Skeletal muscle tissue (tissue), 3 donors: ENCODE measurements at regions not wholly inside any gene's neighbourhood (a gene's known extent, or its start where the extent isn't known, plus 50 kb on each side); places are given as distances from the start of the nearest gene placed in this dataset.
"Not testable (repeated sequence)": the region's sequence is repeated elsewhere in the genome, so short reads cannot be mapped to it uniquely, and the experiment has no call there.

Experiments used
- H3K27ac ChIP-seq: one replicate; pipeline ENCODE4 v1.7.0; 2013; ENCODE audit warnings: mild to moderate bottlenecking, low read depth, low read length, inconsistent platforms
- H3K27me3 ChIP-seq, 3 donors: one replicate each; pipeline ENCODE4 v1.7.0; 2013; ENCODE audit warnings: low read length in 3 of 3; ENCODE audit not compliant: control insufficient read depth in 3 of 3, insufficient read depth in 3 of 3
- H3K36me3 ChIP-seq, 3 donors: one replicate each; pipeline ENCODE4 v1.7.0; 2013; ENCODE audit warnings: low read length in 3 of 3; ENCODE audit not compliant: control insufficient read depth in 3 of 3, insufficient read depth in 3 of 3
- H3K4me1 ChIP-seq, 3 donors: one replicate each; pipeline ENCODE4 v1.7.0; 2013; ENCODE audit warnings: low read length in 3 of 3, mild to moderate bottlenecking in 3 of 3; ENCODE audit not compliant: control insufficient read depth in 3 of 3, insufficient read depth in 3 of 3
- H3K4me3 ChIP-seq, 3 donors: one replicate each; pipeline ENCODE4 v1.7.0; 2013; ENCODE audit warnings: low read length in 3 of 3
- H3K9ac ChIP-seq, 3 donors: one replicate each; pipeline ENCODE4 v1.7.0; 2013; ENCODE audit warnings: low read length in 3 of 3, mild to moderate bottlenecking in 3 of 3, moderate library complexity in 2 of 3, low read depth in 1 of 3
- H3K9me3 ChIP-seq, 3 donors: one replicate each; pipeline ENCODE4 v1.7.0; 2013; ENCODE audit warnings: low read length in 3 of 3; ENCODE audit not compliant: control insufficient read depth in 3 of 3
- donor health status: Osteomylitis.

DNA sequence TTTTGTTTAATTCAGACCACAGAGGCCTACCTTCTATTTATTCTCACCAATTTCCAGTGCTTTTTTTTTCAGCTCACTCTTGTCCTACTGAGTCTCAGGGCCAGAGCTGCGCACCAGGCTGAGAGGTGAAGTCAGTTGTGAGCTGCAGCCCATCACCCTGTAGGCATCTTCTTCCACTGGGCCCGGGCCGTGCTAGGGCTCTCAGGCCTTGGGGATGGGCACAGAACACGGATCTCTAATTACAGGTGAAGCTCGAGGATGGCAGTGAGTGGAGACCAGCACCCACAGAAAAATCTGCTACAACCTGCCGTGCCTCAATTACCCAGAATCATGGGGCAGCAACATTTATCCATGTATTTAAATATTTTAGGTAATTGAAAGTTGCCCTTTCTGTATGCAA is 82.1 kb downstream of the IRX5 start:
- Histone ChIP-seq H3K9me3 (no peaks in the 10 kb centered on the region), H3K27ac (no peak overlapping the region), H3K4me1 (no peaks in the 10 kb centered on the region), H3K36me3 (no peaks in the 10 kb centered on the region), H3K9ac (no peak overlapping the region), H3K27me3 (peaks cover 0 to 6% (median 0%) of the 10 kb centered on the region in 3 donors), H3K4me3 (no peak overlapping the region)

GRCh38 chr16:55014022-55014421 is 83.4 kb downstream of the IRX5 start:
- H3K9me3 ChIP-seq, result no peaks in the 10 kb centered on the region
- no peak overlapping the region for H3K4me3 ChIP-seq
- H3K27ac ChIP-seq, result no peak overlapping the region
- no peak overlapping the region for H3K9ac ChIP-seq
- H3K27me3 ChIP-seq, result peaks cover 0 to 6% (median 0%) of the 10 kb centered on the region in 3 donors
- H3K36me3 ChIP-seq, result no peaks in the 10 kb centered on the region
- no peaks in the 10 kb centered on the region for H3K4me1 ChIP-seq

DNA sequence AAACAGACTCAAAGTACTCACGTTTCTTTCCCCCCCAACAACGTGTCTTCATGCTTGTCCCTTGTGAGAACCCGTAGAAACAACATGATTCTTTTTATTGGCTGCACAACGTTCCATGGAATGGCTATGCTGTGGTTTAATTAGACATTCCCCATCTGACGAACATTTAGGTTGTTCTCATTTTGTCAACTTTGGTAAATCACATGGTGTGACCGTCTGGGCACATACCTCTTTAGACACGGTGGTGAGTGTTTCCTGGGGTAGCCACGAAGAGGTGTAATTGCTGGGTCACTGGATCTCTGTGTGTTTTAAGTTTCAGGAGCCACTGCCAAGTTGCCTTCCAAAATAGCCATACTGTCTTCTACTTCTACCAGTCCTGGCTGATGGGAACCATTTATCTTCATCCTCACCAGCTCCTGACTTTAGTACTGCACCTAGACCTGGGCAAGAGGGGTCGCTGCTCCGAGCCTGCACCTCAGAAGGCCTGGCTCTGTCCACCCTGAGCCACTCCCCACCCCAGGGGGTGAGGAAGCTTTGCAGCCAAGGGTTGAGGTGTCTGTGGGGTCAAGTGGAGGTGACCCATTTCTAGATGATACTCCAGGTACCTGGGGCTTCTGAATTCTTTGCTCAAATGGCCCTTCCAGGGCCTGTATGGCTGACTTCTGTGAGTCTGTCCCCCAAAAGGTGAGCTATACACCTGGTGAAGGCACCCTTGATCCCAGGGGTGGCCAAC is 84.7 kb downstream of the IRX5 start:
- no peak overlapping the region for H3K4me3 ChIP-seq
- H3K27ac ChIP-seq, result no peak overlapping the region
- no peaks in the 10 kb centered on the region for H3K4me1 ChIP-seq
- H3K36me3 ChIP-seq, result no peaks in the 10 kb centered on the region
- no peaks in the 10 kb centered on the region for H3K9me3 ChIP-seq
- H3K9ac ChIP-seq, result no peak overlapping the region
- peaks cover 0 to 10% (median 0%) of the 10 kb centered on the region in 3 donors for H3K27me3 ChIP-seq

GRCh38 chr16:55016515-55016914 is 85.8 kb downstream of the IRX5 start:
- Histone ChIP-seq H3K4me3 (no peak overlapping the region), H3K9ac (no peak overlapping the region), H3K9me3 (no peaks in the 10 kb centered on the region), H3K4me1 (no peaks in the 10 kb centered on the region), H3K27ac (no peak overlapping the region), H3K27me3 (peaks cover 0 to 10% (median 0%) of the 10 kb centered on the region in 3 donors), H3K36me3 (no peaks in the 10 kb centered on the region)

DNA sequence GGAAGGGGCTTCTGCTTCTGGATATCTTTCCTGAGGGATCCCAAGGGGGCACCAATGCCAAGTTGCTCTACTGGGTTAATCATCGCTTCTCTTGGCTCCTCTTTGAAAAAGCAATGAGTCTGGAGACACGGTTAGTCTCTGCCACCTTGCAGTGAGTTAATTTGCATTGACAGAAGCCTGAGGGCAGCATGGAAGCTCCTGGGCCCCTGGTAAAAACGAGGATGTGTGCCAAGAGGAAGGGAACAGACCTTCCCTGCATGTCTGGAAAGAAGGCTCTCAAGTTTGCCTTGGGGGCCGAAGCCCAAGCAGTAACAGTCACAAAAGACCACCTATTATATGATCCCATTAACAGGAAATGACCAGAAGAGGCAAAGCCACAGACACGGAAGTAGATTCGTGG is 86.7 kb downstream of the IRX5 start:
- Histone ChIP-seq H3K36me3 (no peaks in the 10 kb centered on the region), H3K4me3 (no peak overlapping the region), H3K4me1 (no peaks in the 10 kb centered on the region), H3K9me3 (no peaks in the 10 kb centered on the region), H3K9ac (no peak overlapping the region), H3K27ac (no peak overlapping the region), H3K27me3 (peaks cover 0 to 10% (median 0%) of the 10 kb centered on the region in 3 donors)

DNA sequence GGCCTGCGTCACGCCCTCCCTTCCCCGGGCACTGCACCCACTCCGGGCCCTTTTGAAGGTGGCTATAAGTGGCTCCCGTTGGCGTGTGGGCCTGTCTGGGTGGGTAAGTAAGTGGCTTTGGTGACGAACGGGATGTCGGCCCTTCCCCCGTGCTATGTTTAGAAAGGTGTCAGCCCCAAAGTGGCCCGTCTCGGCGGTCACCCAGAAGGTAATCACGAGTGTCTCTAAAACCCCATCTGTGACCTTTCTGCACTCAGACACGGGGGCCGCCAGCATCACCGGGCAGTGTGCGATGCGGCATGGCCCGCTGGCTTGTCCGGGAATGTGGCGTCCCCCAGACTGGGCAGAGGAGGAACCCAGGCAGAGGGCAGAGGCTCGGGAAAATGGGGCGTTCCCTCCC is 88.2 kb downstream of the IRX5 start:
- Histone ChIP-seq H3K9ac (no peak overlapping the region), H3K4me3 (no peak overlapping the region), H3K36me3 (no peaks in the 10 kb centered on the region), H3K27ac (no peak overlapping the region), H3K4me1 (no peaks in the 10 kb centered on the region), H3K9me3 (no peaks in the 10 kb centered on the region), H3K27me3 (peaks cover 0 to 10% (median 0%) of the 10 kb centered on the region in 3 donors)

DNA sequence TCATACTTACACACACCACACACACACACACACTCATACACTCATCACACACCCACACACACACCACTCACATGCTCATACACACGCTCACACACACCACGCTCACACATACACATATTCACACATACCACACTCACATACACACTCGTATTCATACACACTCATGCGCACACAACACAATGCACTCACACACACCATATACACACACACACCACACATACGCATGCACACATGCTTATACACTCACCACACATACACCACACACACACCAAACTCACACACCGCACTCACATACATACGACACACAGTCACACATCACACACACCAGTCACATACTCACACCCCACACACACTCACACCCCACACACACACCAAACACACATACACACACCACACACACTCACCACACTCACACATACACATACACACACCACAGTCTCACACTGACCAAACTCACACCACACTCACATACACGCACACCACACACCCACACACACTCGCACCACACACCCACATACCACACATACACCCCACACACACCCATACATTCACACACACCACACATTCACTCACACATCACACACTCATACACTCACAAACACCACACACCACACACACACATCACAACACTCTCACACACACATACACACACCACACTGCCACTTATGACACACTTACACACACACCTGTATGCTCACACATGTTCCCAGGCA is 88.9 kb downstream of the IRX5 start:
- Histone ChIP-seq H3K27ac (no peak overlapping the region), H3K36me3 (no peaks in the 10 kb centered on the region), H3K9ac (no peak overlapping the region), H3K27me3 (peaks cover 0 to 10% (median 0%) of the 10 kb centered on the region in 3 donors), H3K4me3 (no peak overlapping the region), H3K4me1 (no peaks in the 10 kb centered on the region), H3K9me3 (no peaks in the 10 kb centered on the region)

DNA sequence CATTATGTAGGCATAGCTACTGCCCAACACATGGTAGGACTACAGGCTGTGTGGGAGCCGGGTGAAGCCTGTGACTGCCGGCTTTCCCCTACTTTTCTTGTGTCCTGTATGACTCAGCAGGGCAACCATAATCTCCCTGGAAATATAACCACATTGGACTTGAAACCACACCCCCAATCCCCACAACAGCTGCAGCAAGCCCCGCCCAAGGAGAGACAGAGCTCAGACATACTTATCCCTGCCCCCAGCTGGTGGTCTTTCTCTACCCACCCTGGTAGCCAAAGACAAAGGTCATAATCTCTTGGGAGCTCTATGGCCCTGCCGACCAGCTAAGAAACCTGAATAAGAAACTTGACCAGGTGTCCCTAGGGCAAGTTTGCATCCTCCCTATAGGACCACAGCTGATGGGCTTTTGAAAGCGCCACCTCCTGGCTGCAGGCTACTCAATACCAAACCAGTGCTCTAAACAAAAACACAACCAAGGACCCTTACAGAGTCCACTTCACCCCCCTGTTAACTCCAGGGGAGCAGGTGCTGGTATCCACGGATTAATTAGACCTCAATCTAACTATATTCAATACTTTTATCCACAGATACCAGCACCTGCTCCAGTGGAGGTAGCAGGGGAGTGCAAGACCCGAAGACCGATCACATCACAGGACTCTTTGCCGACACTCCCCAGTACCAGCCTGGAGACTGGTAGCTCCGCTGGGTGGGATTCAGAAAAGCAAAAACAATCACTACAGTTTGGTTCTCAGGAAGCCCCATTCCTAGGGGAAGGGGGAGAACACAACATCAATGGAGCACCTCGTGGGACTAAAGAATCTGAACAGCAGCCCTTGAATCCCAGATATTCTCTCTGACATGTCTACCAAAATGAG is 91.2 kb downstream of the IRX5 start:
- H3K4me1 ChIP-seq, result no peaks in the 10 kb centered on the region
- no peaks in the 10 kb centered on the region for H3K36me3 ChIP-seq
- peaks cover 0 to 8% (median 0%) of the 10 kb centered on the region in 3 donors for H3K27me3 ChIP-seq
- no peak overlapping the region for H3K4me3 ChIP-seq
- H3K9me3 ChIP-seq, result no peaks in the 10 kb centered on the region
- no peak overlapping the region for H3K9ac ChIP-seq
- no peak overlapping the region for H3K27ac ChIP-seq

GRCh38 chr16:55027260-55027659 is 96.6 kb downstream of the IRX5 start:
- not testable (repeated sequence) for H3K4me3 ChIP-seq, H3K9ac ChIP-seq, H3K27ac ChIP-seq, H3K9me3 ChIP-seq, H3K36me3 ChIP-seq, H3K27me3 ChIP-seq, H3K4me1 ChIP-seq

GRCh38 chr16:55029509-55029908 is 98.8 kb downstream of the IRX5 start:
- Histone ChIP-seq H3K9me3 (no peaks in the 10 kb centered on the region), H3K27ac (no peak overlapping the region), H3K27me3 (no peaks in the 10 kb centered on the region), H3K9ac (no peak overlapping the region), H3K4me3 (no peak overlapping the region), H3K36me3 (no peaks in the 10 kb centered on the region), H3K4me1 (no peaks in the 10 kb centered on the region)
